H1 (cell line): ENCODE measurements at regions not wholly inside any gene's neighbourhood (a gene's known extent, or its start where the extent isn't known, plus 50 kb on each side); places are given as distances from the start of the nearest gene placed in this dataset.
"Not testable (repeated sequence)": the region's sequence is repeated elsewhere in the genome, so short reads cannot be mapped to it uniquely, and the experiment has no call there.

ENCODE experiments used
- CHD2 ChIP-seq: IDR thresholded peaks from 2 replicates; pipeline ENCODE4 v1.6.1; 2012; ENCODE audit warnings: low read length, improper control_type of control experiment
- CREB1 ChIP-seq: IDR thresholded peaks from 2 replicates; pipeline ENCODE4 v1.6.1; 2012; ENCODE audit warnings: inconsistent platforms
- JUN ChIP-seq: IDR thresholded peaks from 2 replicates; pipeline ENCODE4 v1.6.1; 2011; ENCODE audit warnings: low read depth, mild to moderate bottlenecking, improper control_type of control experiment, low read length
- POLR2A ChIP-seq, 2 experiments: IDR thresholded peaks; 1 replicate in 1 of 2; 2 replicates in 1 of 2; pipeline ENCODE4 v1.6.1; 2011; ENCODE audit warnings: low read depth in 2 of 2, low read length in 2 of 2, mild to moderate bottlenecking in 2 of 2; ENCODE audit errors: control extremely low read depth in 1 of 2
- POLR2AphosphoS5 ChIP-seq: IDR thresholded peaks from 2 replicates; pipeline ENCODE4 v1.6.1; 2011; ENCODE audit warnings: low read depth, low read length
- SIN3A ChIP-seq, 2 experiments: IDR thresholded peaks in 1 of 2; conservative IDR thresholded peaks in 1 of 2; 2 replicates each; pipeline ENCODE4 v1.6.1; 2011 to 2012; ENCODE audit warnings: low read length in 2 of 2, improper control_type of control experiment in 1 of 2, low read depth in 1 of 2, mild to moderate bottlenecking in 1 of 2
- TEAD4 ChIP-seq: IDR thresholded peaks from 2 replicates; pipeline ENCODE4 v1.6.1; 2012; ENCODE audit warnings: low read depth, low read length, inconsistent platforms, mixed read lengths
- TF ChIP-seq, protein P1 (sequence below), 3 experiments: IDR thresholded peaks; 1 replicate in 2 of 3; 2 replicates in 1 of 3; pipeline versions ENCODE4 v1.5.1 to v1.6.1; 2011; ENCODE audit warnings: low read length in 3 of 3, mild to moderate bottlenecking in 3 of 3, inconsistent platforms in 2 of 3, low read depth in 1 of 3, moderate library complexity in 1 of 3; ENCODE audit not compliant: insufficient read depth in 1 of 3; ENCODE audit errors: control extremely low read depth in 1 of 3

DNA sequence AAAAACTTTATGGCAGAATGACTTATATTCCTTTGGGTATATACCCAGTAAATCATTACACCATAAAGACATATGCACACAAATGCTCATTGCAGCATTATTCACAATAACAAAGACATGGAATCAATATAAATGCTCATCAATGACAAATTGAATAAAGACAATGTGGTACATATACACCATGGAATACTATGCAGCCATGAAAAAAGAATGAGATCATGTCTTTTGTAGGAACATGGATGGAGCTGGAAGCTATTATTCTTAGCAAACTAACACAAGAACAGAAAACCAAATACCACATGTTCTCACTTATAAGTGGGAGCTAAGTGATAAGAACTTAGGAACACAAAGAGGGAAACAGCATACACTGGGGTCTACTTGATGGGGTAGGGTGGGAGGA is 321.7 kb downstream of the ZNF674 start:
- not testable (repeated sequence) for TF ChIP-seq CREB1; CHD2; SIN3A (conservative IDR thresholded peaks at IDR 0.05 in 1 of 2, IDR thresholded peaks at IDR 0.05 in 1 of 2; ENCODE audit: low read depth in 1 of 2, low read length in 2 of 2); POLR2AphosphoS5; TEAD4; JUN; POLR2A (IDR thresholded peaks at IDR 0.05; ENCODE audit: control extremely low read depth in 1 of 2, low read depth in 2 of 2, low read length in 2 of 2)
- TF ChIP-seq, protein P1, sequence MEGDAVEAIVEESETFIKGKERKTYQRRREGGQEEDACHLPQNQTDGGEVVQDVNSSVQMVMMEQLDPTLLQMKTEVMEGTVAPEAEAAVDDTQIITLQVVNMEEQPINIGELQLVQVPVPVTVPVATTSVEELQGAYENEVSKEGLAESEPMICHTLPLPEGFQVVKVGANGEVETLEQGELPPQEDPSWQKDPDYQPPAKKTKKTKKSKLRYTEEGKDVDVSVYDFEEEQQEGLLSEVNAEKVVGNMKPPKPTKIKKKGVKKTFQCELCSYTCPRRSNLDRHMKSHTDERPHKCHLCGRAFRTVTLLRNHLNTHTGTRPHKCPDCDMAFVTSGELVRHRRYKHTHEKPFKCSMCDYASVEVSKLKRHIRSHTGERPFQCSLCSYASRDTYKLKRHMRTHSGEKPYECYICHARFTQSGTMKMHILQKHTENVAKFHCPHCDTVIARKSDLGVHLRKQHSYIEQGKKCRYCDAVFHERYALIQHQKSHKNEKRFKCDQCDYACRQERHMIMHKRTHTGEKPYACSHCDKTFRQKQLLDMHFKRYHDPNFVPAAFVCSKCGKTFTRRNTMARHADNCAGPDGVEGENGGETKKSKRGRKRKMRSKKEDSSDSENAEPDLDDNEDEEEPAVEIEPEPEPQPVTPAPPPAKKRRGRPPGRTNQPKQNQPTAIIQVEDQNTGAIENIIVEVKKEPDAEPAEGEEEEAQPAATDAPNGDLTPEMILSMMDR (IDR thresholded peaks at IDR 0.05; ENCODE audit: control extremely low read depth in 1 of 3, insufficient read depth in 1 of 3, low read depth in 1 of 3, low read length in 3 of 3), result not testable (repeated sequence)
